ENCODE measurements at regions not wholly inside any gene's neighbourhood (a gene's known extent, or its start where the extent isn't known, plus 50 kb on each side); places are given as distances from the start of the nearest gene placed in this dataset.

DNA sequence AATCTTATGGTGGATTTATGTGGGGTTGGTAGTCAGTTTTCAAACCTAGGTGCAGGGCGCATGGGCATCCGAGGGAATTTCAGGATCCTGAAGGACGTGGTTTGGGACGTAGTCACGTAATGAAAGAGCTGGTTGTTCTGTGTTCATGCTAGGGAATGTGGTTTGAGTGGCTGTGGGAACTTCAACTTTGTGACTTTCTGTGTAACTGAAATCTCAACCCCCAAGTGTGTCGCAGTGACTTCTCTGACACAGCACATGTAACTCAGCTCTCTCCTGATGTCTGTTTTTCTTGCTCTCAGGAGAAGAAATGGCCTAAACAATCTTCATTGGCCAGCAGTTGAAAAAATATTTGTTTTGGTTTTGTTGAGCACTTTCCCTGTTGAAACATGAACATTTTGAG, 199.0 kb downstream of the PTEN start:
- Mint-ChIP-seq H3K4me3 (no peak overlapping the region), H3K9me3 (ENCODE audit: insufficient read depth) (no peaks in the 10 kb centered on the region), H3K27ac (peak overlapping the region; percentile 42), H3K27me3 (no peaks in the 10 kb centered on the region), H3K4me1 (peaks cover 52% of the 10 kb centered on the region)
- Histone ChIP-seq H3K4me1 (ENCODE audit: control insufficient read depth in 2 of 2, insufficient read depth in 2 of 2, low read length in 2 of 2) (peaks cover 67 to 70% of the 10 kb centered on the region in 2 donors), H3K27ac (ENCODE audit: low read length in 2 of 2) (no peak overlapping the region), H3K9ac (ENCODE audit: low read length) (no peak overlapping the region), H3K79me2 (ENCODE audit: control insufficient read depth, insufficient read depth, low read length) (no peaks in the 10 kb centered on the region), H4K20me1 (ENCODE audit: control insufficient read depth, insufficient read depth, low read length, poor library complexity, severe bottlenecking) (no peaks in the 10 kb centered on the region), H3K4me2 (replicated peaks; ENCODE audit: low read depth, low read length, poor library complexity, severe bottlenecking) (no peak overlapping the region), H3K9me3 (ENCODE audit: control extremely low read depth in 1 of 3, control insufficient read depth in 2 of 3, insufficient read depth in 1 of 3, low read length in 2 of 3) (peaks cover 0 to 11% (median 0%) of the 10 kb centered on the region in 3 donors), H3K4me3 (ENCODE audit: control extremely low read depth in 1 of 5, extremely low read depth in 1 of 5, insufficient read depth in 1 of 5, low read depth in 2 of 5, low read length in 4 of 5) (no peak overlapping the region), H3K36me3 (replicated peaks in 1 of 2; ENCODE audit: control extremely low read depth in 1 of 2, control insufficient read depth in 1 of 2, extremely low read depth in 1 of 2, insufficient read depth in 2 of 2, low read length in 1 of 2) (no peaks in the 10 kb centered on the region), H2AFZ (ENCODE audit: insufficient read depth, low read depth, low read length, poor library complexity, severe bottlenecking) (no peak overlapping the region), H3K27me3 (replicated peaks in 1 of 4; ENCODE audit: control extremely low read depth in 1 of 4, control insufficient read depth in 3 of 4, insufficient read depth in 4 of 4, low read length in 3 of 4) (no peaks in the 10 kb centered on the region)
- no peak for TF ChIP-seq EZH2 (IDR thresholded peaks at IDR 0.05; ENCODE audit: borderline replicate concordance, insufficient read depth, low read depth, low read length, poor library complexity, severe bottlenecking)
- TF ChIP-seq, protein P1, sequence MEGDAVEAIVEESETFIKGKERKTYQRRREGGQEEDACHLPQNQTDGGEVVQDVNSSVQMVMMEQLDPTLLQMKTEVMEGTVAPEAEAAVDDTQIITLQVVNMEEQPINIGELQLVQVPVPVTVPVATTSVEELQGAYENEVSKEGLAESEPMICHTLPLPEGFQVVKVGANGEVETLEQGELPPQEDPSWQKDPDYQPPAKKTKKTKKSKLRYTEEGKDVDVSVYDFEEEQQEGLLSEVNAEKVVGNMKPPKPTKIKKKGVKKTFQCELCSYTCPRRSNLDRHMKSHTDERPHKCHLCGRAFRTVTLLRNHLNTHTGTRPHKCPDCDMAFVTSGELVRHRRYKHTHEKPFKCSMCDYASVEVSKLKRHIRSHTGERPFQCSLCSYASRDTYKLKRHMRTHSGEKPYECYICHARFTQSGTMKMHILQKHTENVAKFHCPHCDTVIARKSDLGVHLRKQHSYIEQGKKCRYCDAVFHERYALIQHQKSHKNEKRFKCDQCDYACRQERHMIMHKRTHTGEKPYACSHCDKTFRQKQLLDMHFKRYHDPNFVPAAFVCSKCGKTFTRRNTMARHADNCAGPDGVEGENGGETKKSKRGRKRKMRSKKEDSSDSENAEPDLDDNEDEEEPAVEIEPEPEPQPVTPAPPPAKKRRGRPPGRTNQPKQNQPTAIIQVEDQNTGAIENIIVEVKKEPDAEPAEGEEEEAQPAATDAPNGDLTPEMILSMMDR (IDR thresholded peaks at IDR 0.05), result no peak
- ChIA-PET CTCF (interaction anchor here (0.8 to 3.0 kb wide), 2 partner anchors 51 to 97 kb away, joined by 3 to 13 read pairs; no protein-coding TSS in a partner anchor), POLR2A (no interaction called here)
- DNase-seq (no peak), ATAC-seq (ENCODE audit: low read depth) (no peak)
- intact Hi-C loops (cut with micrococcal nuclease), result no loop called here
- WGBS (ENCODE audit: insufficient coverage), result 93% methylated on average over 5 of the region's 6 CpGs

DNA sequence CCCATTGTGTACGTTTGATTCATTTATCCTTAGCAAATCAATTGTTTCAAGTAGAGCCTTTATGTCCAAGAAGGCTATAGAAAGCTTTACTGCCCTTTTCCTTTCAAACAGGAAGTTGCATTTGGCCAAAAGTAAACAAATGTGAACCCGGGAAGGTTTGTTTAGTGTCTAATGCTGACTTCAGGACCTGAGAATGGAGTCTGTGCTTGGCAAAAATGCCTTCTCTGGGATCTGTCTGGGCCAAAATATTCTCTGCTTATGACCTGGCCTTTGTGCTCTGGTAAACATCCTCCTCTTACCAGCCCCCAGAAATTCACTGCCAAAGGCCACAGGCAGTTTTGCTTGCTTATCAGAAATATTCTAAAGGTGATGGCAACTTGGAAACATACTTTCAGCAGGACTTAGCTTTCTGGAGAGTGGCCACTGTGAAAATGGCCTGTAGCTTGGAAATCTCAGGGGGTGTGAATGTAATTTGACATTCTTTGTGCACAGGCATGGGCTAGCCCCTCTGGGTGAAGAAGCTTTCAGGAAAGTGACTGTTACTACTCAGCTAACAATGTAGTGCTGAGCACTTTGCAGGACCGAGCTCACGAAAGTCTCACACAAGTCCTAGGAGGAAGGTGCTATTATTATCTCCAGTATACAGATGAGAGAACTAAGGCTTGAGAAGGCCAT, 199.5 kb downstream of the PTEN start:
- CTCF ChIA-PET, result interaction anchor here (3.0 kb wide), 1 partner anchor 51 kb away, joined by 13 read pairs; no protein-coding TSS in a partner anchor
- TF ChIP-seq EZH2 (IDR thresholded peaks at IDR 0.05; ENCODE audit: borderline replicate concordance, insufficient read depth, low read depth, low read length, poor library complexity, severe bottlenecking), result no peak
- TF ChIP-seq, protein P1 (IDR thresholded peaks at IDR 0.05), result no peak
- Histone ChIP-seq H3K9me3 (ENCODE audit: control extremely low read depth in 1 of 3, control insufficient read depth in 2 of 3, insufficient read depth in 1 of 3, low read length in 2 of 3) (peaks cover 0 to 14% (median 0%) of the 10 kb centered on the region in 3 donors), H2AFZ (ENCODE audit: insufficient read depth, low read depth, low read length, poor library complexity, severe bottlenecking) (peak overlapping the region; percentile 17), H4K20me1 (ENCODE audit: control insufficient read depth, insufficient read depth, low read length, poor library complexity, severe bottlenecking) (no peaks in the 10 kb centered on the region), H3K9ac (ENCODE audit: low read length) (no peak overlapping the region), H3K36me3 (replicated peaks in 1 of 2; ENCODE audit: control extremely low read depth in 1 of 2, control insufficient read depth in 1 of 2, extremely low read depth in 1 of 2, insufficient read depth in 2 of 2, low read length in 1 of 2) (no peaks in the 10 kb centered on the region), H3K4me1 (ENCODE audit: control insufficient read depth in 2 of 2, insufficient read depth in 2 of 2, low read length in 2 of 2) (peaks cover 72 to 76% of the 10 kb centered on the region in 2 donors), H3K4me3 (ENCODE audit: control extremely low read depth in 1 of 5, extremely low read depth in 1 of 5, insufficient read depth in 1 of 5, low read depth in 2 of 5, low read length in 4 of 5) (no peak overlapping the region), H3K27me3 (replicated peaks in 1 of 4; ENCODE audit: control extremely low read depth in 1 of 4, control insufficient read depth in 3 of 4, insufficient read depth in 4 of 4, low read length in 3 of 4) (no peaks in the 10 kb centered on the region), H3K79me2 (ENCODE audit: control insufficient read depth, insufficient read depth, low read length) (no peaks in the 10 kb centered on the region), H3K27ac (ENCODE audit: low read length in 2 of 2) (no peak overlapping the region), H3K4me2 (replicated peaks; ENCODE audit: low read depth, low read length, poor library complexity, severe bottlenecking) (no peak overlapping the region)
- intact Hi-C loops (cut with micrococcal nuclease), result no loop called here
- no peaks in the 10 kb centered on the region for H3K27me3 Mint-ChIP-seq
- ATAC-seq (ENCODE audit: low read depth) (no peak), DNase-seq (no peak)
- POLR2A ChIA-PET, result no interaction called here
- 43% methylated on average over 1 of the region's 4 CpGs for WGBS (ENCODE audit: insufficient coverage)
- peaks cover 58% of the 10 kb centered on the region for H3K4me1 Mint-ChIP-seq
- no peak overlapping the region for H3K4me3 Mint-ChIP-seq
- no peaks in the 10 kb centered on the region for H3K9me3 Mint-ChIP-seq (ENCODE audit: insufficient read depth)
- no peak overlapping the region for H3K27ac Mint-ChIP-seq

Measured in B cell (primary cell).